Thymus (tissue), 11 donors: ENCODE measurements at regions not wholly inside any gene's neighbourhood (a gene's known extent, or its start where the extent isn't known, plus 50 kb on each side); places are given as distances from the start of the nearest gene placed in this dataset.

Experiments used
- DNase-seq, 9 donors: peaks; one replicate each; pipeline ENCODE4 v3.0.0-alpha.2; 2013; ENCODE audit warnings: low spot score in 9 of 9, low read depth in 6 of 9, missing footprints in 1 of 9
- H3K27ac ChIP-seq, 2 donors: one replicate each; pipeline ENCODE4 v1.5.1; 2013; ENCODE audit warnings: control low read depth in 1 of 2, low read depth in 1 of 2, low read length in 1 of 2, mild to moderate bottlenecking in 1 of 2, moderate library complexity in 1 of 2
- H3K27me3 ChIP-seq, 2 donors: one replicate each; pipeline ENCODE4 v1.5.1; 2013; ENCODE audit warnings: low read length in 1 of 2; ENCODE audit not compliant: control insufficient read depth in 2 of 2, insufficient read depth in 1 of 2
- H3K36me3 ChIP-seq, 2 donors: one replicate each; pipeline ENCODE4 v1.5.1; 2013; ENCODE audit warnings: low read length in 1 of 2, mild to moderate bottlenecking in 1 of 2, moderate library complexity in 1 of 2; ENCODE audit not compliant: control insufficient read depth in 2 of 2, insufficient read depth in 2 of 2
- H3K4me1 ChIP-seq, 2 donors: one replicate each; pipeline ENCODE4 v1.5.1; 2013; ENCODE audit warnings: low read length in 2 of 2; ENCODE audit not compliant: control insufficient read depth in 2 of 2, insufficient read depth in 2 of 2
- H3K4me3 ChIP-seq, 2 donors: one replicate each; pipeline ENCODE4 v1.5.1; 2013; ENCODE audit warnings: low read length in 2 of 2, control low read depth in 1 of 2, mild to moderate bottlenecking in 1 of 2
- H3K9me3 ChIP-seq, 2 donors: one replicate each; pipeline ENCODE4 v1.5.1; 2013; ENCODE audit warnings: low read length in 1 of 2, mild to moderate bottlenecking in 1 of 2; ENCODE audit not compliant: control insufficient read depth in 2 of 2, insufficient read depth in 1 of 2
- whole genome bisulfite sequencing: extraction: QIAGEN DNeasy Blood & Tissue Kit; methylation state at CpG from one replicate; pipeline ENCODE4 v1.1.7; 2013; 5-methylcytosine and 5-hydroxymethylcytosine counted together
- donor health status: healthy.

DNA sequence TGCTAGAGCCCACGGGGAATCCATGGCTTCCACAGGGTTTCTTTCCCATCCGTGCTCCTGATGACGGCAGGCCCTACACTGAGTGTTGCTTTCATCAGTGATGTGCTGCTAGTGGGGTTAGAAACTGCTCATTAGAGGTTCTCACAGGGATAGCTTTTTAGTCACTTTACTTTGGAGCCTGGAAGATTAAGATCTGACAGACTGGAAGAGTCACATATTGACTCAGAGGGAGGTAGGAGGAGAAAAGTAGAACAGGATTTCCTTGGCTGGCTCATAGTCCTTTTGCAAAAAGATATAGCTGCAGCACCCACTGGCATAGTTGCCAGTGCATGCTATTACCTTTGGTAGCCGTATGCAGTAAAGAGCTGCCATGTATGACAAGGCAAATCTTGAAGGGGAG lies 890.3 kb downstream of the C6orf118 start:
- no peaks in the 10 kb centered on the region for H3K4me1 ChIP-seq

DNA sequence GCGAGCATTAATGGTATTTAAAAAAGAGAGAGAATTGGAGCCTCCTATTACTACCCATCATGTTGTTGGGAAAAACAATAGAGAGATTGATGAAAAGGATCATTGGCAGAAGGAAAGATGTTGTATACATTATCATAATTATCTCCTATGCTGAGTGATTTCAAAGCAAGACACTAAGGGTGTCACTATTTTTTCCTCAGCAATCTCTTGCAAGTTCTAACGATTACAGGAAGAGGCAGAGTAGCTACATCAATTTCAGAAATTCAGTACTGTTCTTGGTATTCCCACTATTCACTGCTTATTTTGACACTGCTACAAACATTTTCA lies 891.2 kb downstream of the C6orf118 start:
- H3K27me3 ChIP-seq, result no peaks in the 10 kb centered on the region
- H3K4me1 ChIP-seq, result no peaks in the 10 kb centered on the region
- H3K9me3 ChIP-seq, result peaks cover 0 to 12% of the 10 kb centered on the region in 2 donors
- no peaks in the 10 kb centered on the region for H3K36me3 ChIP-seq
- WGBS, result 86% methylated on average over 2 of the region's 2 CpGs
- H3K27ac ChIP-seq, result no peak overlapping the region
- DNase-seq, result no peak
- H3K4me3 ChIP-seq, result no peak overlapping the region

More for the DNA sequence above, 890.3 kb downstream of the C6orf118 start:
- H3K4me3 ChIP-seq, result no peak overlapping the region
- H3K36me3 ChIP-seq, result no peaks in the 10 kb centered on the region
- no peak overlapping the region for H3K27ac ChIP-seq
- H3K27me3 ChIP-seq, result no peaks in the 10 kb centered on the region
- 96% methylated on average over 4 of the region's 4 CpGs for WGBS
- peaks cover 0 to 12% of the 10 kb centered on the region in 2 donors for H3K9me3 ChIP-seq
- no peak for DNase-seq

DNA sequence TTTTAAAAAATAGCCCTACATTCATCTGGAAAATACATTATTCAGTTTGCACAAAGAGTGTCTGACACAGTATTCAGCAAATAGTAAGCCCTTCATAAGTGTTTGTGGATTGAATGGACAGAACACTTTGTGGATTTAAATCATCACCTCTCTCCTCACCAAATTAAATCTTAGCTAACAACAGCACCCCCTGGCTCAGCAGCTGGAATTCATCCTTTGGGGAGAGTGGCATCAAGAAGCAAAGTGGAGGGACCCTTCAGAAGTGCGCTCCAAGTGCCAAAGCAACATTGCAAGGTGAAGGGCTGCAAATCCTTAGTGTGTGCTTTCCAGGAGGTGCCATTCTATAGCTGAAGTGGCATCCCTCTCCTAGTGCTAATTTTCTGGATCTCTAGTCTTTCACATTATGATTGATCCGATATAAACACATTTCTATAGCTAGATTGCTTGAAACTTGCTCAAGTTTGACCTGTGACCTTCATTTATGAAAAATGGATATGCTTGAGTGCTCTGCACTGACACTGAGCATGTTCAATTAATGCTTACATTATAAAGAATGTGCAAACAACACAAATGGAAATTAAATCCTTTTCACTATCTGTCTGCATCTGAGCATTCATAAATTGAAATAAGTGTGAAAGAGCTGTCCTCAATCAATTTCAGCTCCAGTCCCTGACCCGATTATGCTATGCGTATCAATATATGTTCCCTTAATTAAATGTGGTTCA lies 891.7 kb downstream of the C6orf118 start:
- Histone ChIP-seq H3K4me1 (no peaks in the 10 kb centered on the region), H3K27ac (no peak overlapping the region), H3K4me3 (no peak overlapping the region), H3K27me3 (no peaks in the 10 kb centered on the region), H3K36me3 (no peaks in the 10 kb centered on the region), H3K9me3 (peaks cover 0 to 10% of the 10 kb centered on the region in 2 donors)
- 94% methylated on average over 4 of the region's 4 CpGs for WGBS
- no peak for DNase-seq

DNA sequence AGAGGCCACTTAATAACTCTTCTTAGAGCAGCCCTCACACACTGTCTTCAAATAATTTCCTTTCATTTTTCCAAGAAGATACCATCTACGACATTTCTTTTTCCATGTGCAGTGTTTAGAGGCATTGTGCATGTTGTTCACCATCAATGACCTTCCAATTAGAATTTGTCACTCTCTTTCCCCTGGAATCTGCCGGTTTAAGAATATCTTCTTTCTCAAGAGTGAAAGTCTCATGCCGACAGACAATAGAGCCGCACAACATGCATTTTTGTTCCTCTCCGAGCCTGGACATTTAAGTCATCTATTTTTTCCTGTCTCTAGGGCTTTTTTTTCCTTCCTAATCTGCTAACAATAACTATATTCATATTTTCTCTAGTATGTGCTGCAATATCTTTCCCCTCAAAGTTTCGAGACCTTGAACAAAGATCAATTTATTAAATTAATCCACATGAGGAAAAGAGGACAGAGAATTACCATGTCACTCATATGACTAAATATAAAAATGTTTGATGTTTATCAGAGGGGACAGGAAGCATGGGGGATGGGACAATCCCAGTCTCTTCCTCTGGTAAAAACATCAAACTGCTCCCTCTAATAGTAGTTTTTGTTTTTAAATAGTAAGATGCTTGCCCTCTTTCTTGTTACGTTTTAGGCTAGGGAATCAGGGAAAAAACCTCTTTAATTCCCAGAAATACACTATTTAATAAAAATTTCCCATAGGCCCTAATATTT lies 893.4 kb downstream of the C6orf118 start:
- H3K9me3 ChIP-seq, result peaks cover 0 to 4% of the 10 kb centered on the region in 2 donors
- H3K4me1 ChIP-seq, result no peaks in the 10 kb centered on the region
- no peaks in the 10 kb centered on the region for H3K27me3 ChIP-seq
- no peak overlapping the region for H3K4me3 ChIP-seq
- no peak overlapping the region for H3K27ac ChIP-seq
- H3K36me3 ChIP-seq, result no peaks in the 10 kb centered on the region
- DNase-seq, result no peak
- WGBS, result 50% methylated on average over 7 of the region's 7 CpGs

DNA sequence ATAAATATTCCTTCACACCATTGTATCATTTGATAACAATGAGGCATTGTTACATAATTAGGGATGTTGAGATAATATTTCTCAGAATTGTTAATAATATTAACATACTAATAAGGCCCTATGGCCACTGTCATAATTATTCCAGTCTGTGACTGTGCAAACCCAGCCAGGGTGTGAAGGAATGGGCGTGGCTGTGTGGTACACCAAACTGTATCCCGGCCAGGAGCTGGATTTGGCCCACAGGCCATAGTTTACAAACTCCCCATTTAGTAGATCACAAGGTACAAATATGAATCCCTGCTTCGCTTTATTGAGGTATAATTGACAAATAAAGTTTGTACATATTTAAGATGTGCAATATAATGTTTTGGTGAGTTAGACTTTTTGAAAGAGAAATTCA lies 894.7 kb downstream of the C6orf118 start:
- no peaks in the 10 kb centered on the region for H3K4me1 ChIP-seq
- peaks cover 0 to 4% of the 10 kb centered on the region in 2 donors for H3K9me3 ChIP-seq
- no peaks in the 10 kb centered on the region for H3K36me3 ChIP-seq
- no peak overlapping the region for H3K27ac ChIP-seq
- WGBS, result 91% methylated on average over 3 of the region's 3 CpGs
- H3K27me3 ChIP-seq, result no peaks in the 10 kb centered on the region
- no peak for DNase-seq
- no peak overlapping the region for H3K4me3 ChIP-seq

DNA sequence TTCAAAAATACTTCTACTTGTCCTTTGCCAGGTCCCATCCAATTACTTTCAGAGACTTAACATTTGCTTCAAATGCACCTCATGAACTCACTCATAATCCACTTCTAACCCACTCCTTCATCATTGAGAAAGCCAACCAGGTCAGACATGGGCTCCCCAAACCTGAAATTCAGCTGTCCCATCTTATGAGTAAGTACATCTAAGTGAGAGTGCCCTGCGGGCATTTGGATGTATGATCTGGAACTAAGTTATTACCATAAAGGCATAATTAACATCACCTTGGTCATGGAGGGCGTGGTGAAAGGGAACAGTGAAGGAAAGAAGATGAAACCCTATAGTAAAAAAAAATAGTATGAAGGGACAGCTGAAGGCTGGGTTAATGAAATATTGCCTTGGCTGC lies 896.8 kb downstream of the C6orf118 start:
- 69% methylated on average over 2 of the region's 2 CpGs for WGBS

DNA sequence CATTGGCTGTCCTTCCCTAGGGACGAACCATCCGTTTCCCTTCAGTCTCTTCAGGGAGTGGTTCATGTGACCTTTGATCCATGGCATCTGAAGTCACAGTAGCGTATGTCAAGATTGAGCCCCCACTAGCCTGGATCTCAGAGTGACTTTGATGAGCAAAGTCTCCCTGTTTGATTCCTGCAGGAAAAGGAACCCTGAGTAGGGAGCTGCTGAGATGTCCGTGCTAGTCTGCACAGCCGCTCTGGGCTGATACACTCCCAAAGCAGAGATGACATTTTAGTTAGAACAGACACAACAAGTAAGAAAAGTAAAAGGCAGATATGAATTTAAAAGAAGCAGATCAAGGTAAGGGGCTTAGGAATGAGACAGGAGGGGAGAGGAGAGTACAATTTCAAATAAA lies 899.4 kb downstream of the C6orf118 start:
- H3K4me3 ChIP-seq, result no peak overlapping the region
- H3K36me3 ChIP-seq, result no peaks in the 10 kb centered on the region
- H3K9me3 ChIP-seq, result peaks cover 0 to 4% of the 10 kb centered on the region in 2 donors
- no peaks in the 10 kb centered on the region for H3K4me1 ChIP-seq
- WGBS, result 96% methylated on average over 5 of the region's 5 CpGs
- no peaks in the 10 kb centered on the region for H3K27me3 ChIP-seq
- no peak for DNase-seq
- no peak overlapping the region for H3K27ac ChIP-seq

More for the DNA sequence above, 896.8 kb downstream of the C6orf118 start:
- H3K4me3 ChIP-seq, result no peak overlapping the region
- no peak overlapping the region for H3K27ac ChIP-seq
- DNase-seq, result no peak
- no peaks in the 10 kb centered on the region for H3K4me1 ChIP-seq
- H3K36me3 ChIP-seq, result no peaks in the 10 kb centered on the region
- H3K9me3 ChIP-seq, result peaks cover 0 to 4% of the 10 kb centered on the region in 2 donors
- H3K27me3 ChIP-seq, result no peaks in the 10 kb centered on the region

DNA sequence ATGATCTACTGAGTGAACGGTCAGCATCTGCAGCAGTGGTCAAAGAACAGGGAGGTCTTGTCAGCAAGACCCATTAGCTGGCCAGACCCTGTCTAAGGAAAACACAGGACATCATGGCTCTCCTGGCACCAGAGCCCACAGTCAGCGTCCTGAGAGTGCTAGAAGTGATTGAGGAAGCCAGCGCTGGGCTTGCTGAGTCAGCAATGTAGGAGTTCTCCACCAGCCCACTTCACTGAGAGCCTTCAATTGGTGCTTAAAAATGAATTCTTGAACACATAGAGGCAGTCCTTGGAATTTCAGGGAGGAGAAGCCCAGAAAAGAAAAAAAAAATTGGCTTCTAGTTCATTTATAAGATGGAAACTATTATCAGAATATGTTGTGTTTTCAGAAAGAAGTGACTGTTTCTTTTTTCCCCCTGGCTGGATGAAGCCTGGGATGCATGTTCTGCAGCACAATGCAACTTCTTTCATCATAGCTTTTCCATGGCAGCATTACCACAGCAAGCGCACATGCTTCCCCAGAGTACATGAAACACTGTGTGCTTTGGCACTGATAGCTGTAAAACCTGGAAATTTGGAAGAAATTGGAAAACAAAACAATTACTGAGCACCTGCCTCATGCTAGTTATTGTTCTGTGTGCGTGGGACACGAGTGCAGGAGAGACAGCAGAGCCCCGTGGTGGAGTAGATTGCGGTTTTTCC lies 899.9 kb downstream of the C6orf118 start:
- no peak overlapping the region for H3K4me3 ChIP-seq
- H3K27ac ChIP-seq, result no peak overlapping the region
- no peak for DNase-seq
- no peaks in the 10 kb centered on the region for H3K36me3 ChIP-seq
- H3K4me1 ChIP-seq, result no peaks in the 10 kb centered on the region
- 84% methylated on average over 8 of the region's 8 CpGs for WGBS
- peaks cover 0 to 4% of the 10 kb centered on the region in 2 donors for H3K9me3 ChIP-seq
- H3K27me3 ChIP-seq, result no peaks in the 10 kb centered on the region

DNA sequence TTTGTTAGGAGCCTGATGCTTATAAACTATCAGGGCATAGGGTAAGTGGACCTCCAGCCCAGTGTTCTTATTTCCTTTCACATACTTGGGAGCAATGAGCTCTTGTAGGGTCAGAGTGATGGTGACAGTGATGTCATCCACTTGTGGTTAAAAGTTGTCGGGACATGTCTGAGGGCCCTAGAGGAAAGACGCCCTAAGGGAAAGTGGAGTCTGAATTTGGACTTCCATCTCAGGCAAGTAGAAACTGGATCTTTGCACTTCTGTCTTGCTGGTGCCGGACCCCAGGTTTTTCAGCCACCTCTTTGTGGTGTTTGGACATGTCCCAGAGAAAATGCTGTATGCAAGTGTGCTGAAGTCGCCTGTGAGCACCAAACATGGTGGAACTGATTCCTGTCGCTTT lies 900.5 kb downstream of the C6orf118 start:
- Histone ChIP-seq H3K27me3 (no peaks in the 10 kb centered on the region), H3K36me3 (no peaks in the 10 kb centered on the region), H3K27ac (no peak overlapping the region), H3K9me3 (peaks cover 0 to 4% of the 10 kb centered on the region in 2 donors), H3K4me1 (no peaks in the 10 kb centered on the region), H3K4me3 (no peak overlapping the region)
- DNase-seq, result no peak
- WGBS, result 87% methylated on average over 5 of the region's 5 CpGs
